GM13976 (cell line): ENCODE measurements at regions not wholly inside any gene's neighbourhood (a gene's known extent, or its start where the extent isn't known, plus 50 kb on each side); places are given as distances from the start of the nearest gene placed in this dataset.

ENCODE experiments used
- DNase-seq: peaks from one replicate; pipeline ENCODE4 v3.0.0; 2012; ENCODE audit warnings: low spot score
- CTCF ChIP-seq: IDR thresholded peaks from 2 replicates; pipeline ENCODE4 v1.5.1; 2012; ENCODE audit warnings: borderline replicate concordance, mild to moderate bottlenecking; ENCODE audit not compliant: insufficient read depth; ENCODE audit errors: extremely low read depth, missing control alignments, control extremely low read depth
- in situ Hi-C: fragments of 300-500 bp; cut with MboI; formaldehyde crosslinking; loops from one replicate; pipeline ENCODE4 v1.12.0; 2022; ENCODE audit warnings: low sequenced_read_pairs, mixed read lengths, inconsistent platforms; ENCODE audit not compliant: unreplicated experiment

DNA sequence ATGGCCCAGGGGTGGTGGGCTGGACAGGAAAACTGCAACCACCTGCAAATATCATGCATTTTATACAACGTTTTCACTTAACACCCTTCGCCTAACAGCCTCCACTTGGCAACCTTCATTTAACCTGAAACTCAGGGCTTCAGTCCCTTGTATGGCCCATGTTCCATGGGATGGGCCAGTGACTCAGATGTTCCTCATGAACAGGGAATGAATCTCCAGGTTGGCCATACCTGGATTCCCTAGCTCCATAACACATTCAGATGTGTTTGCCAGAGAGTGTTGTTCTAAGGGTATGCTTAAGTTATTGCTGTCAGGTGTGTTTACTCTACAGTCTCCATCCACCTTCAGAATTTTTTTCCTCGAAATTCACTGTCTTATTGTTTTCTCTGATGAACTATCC, 316.9 kb downstream of the JRKL start:
- in situ Hi-C loops, result no loop called here
- no peak for TF ChIP-seq CTCF
- no peak for DNase-seq

DNA sequence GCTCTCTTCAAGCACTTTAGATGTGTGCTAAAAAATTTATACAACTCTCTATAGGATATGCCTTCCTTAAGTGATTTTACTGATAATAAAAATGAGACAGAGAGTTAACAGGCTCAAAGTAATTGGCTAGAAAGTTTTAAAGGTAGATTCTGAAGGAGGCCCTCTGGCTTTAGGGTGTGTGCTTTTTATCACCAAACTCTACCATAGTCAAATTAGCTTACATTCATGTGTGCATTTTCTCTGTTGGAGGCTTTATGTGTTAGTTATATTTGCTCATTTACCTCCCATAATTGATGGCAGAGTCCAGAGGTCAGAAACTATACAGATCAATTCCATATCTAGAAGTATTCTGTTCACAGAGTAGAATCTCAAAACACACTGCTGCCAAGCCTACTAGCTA, 317.5 kb downstream of the JRKL start:
- in situ Hi-C loops, result no loop called here
- no peak for DNase-seq
- TF ChIP-seq CTCF, result no peak

DNA sequence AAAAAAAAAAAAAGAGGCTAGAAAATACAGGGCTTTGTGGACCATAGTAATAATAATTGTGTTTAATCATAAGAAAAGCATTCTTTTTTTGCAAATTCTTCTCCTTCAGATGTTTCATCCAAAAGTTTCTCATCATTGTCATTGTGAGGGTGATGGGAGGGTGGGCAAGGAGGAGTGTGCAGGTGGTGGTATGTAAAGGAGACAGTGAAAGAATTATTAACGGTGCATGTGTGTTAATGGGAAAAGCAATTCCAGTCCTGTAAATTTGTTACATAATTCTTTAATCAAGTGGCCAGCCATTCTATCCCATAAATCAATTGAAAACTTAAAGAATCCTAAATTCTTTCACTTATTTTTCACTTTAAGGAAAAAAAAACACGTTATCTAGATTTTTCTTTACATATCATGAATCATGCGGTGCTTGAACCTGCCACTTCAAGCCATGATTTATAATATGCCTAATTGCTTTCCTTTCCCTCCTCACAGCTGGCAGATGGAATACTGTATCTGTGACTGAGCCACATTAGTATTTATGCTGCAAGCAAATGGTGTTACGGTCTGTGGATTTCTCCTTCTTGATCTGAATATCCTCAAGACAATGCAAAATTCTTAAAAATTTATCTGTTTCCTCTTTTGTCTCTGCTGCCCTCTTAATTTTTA, 318.5 kb downstream of the JRKL start:
- no peak for TF ChIP-seq CTCF
- in situ Hi-C loops, result no loop called here
- DNase-seq, result no peak

DNA sequence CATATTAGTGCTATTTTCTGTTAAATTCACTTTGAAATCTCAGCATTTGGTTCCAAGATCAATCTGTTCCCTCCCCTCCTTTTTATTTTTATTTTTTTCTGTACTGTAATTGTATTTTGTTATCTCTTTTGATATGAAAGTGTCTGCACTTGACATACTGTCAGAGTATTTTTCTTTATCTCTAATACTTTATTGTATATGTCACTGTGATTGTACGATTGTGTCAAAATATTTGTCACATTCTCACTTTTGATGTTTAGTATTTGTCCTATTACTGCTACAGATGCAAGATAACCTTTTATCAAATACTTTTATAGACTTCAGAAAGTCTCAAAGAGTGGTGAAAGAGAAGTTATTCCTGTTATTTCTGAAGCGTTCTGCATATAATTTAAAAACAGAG, 323.5 kb downstream of the JRKL start:
- no peak for TF ChIP-seq CTCF
- in situ Hi-C loops, result no loop called here
- no peak for DNase-seq

- no peak for DNase-seq
- in situ Hi-C loops, result no loop called here
- no peak for TF ChIP-seq CTCF
Observed at GRCh38 chr11:96714689-96715088, 324.9 kb downstream of the JRKL start.

DNA sequence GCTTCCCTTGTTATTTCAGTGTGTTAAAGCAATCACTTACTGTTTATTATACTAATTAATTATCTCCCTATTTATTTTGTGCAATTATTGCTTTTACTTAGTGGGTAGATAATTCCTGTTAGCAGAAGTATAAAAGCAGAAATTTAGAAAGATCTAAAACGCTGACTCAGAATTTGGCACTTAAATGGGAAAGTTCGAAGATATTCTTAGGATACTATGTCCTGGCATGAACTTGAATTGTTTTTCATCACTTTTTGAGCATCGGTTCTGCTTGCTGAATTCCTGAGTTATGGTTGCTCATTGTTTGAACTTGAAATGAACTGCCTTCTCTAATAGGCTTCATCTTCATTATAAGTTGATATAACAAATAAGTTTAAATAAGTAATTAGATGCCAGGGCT, 325.4 kb downstream of the JRKL start:
- DNase-seq, result no peak
- TF ChIP-seq CTCF, result no peak
- in situ Hi-C loops, result no loop called here
